CD4-positive, alpha-beta T cell treated with Interleukin-6 at 100 ng/mL for 8 hours (primary cell): ENCODE measurements at regions not wholly inside any gene's neighbourhood (a gene's known extent, or its start where the extent isn't known, plus 50 kb on each side); places are given as distances from the start of the nearest gene placed in this dataset.

ENCODE experiments used
- DNase-seq: peaks from one replicate; pipeline ENCODE4 v3.0.0-alpha.2; 2020; ENCODE audit warnings: mixed read lengths, low spot score

GRCh38 chr6:30806581-30807183 lies 62.3 kb upstream of the IER3 start:
- no peak for DNase-seq

DNA sequence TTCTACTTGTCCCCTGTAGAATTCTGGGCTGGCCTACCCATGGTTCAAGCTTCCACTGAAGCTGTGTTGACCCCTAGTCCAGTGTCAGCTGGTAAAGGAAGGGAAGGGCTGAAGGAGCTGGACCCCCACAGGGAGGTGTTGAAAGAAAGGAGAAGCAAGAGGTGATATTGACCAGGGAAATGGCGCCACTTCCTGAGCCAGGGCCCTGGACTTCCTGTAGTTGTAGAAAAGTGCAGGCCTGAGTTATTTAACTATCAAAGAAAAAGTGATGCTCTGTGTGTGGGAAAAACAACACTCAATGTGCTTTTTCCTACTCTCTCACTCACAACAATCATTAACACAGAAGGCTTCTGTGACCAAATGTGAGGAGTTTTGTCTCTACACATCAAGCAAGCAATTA lies 60.0 kb upstream of the IER3 start:
- DNase-seq = no peak

DNA sequence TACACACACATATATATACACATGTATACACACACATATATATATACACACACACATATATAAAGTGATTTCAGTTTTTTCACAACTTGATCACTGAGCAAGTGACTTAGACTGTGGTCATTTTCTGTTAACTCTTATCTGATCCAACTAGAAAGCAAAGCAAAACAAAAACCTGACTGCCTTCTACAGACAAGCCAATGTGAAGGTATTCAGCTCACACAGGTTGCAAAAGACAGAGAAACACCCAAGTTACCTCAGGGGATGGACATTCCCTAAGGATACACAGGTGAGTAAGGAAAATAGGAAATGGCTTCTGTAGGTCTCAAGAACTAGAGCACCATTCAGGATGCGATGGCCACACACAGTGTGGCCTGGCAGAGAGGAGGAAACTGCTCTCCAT lies 58.4 kb upstream of the IER3 start:
- no peak for DNase-seq

- DNase-seq = no peak
Measured at GRCh38 chr6:30801950-30802349, 57.6 kb upstream of the IER3 start.

GRCh38 chr6:30800871-30801270 lies 56.5 kb upstream of the IER3 start:
- DNase-seq = no peak

DNA sequence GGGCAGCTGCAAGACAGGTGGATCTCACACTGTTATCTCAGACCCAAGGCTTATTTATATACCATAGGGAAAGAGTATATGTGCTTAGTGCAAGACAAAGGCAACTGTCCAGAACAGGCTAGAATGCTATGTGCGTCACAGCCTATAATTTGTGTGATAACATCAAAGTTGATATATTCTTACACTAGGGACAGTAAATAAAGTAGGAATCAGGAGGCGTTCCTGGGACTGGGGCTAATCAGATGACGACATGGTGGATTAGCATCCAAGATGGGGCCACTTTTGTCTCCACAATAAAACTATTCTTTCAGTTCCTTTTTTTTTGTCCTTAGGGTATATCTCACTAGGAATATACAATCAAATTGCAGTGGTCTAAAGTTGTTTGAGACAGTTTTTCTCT lies 54.9 kb upstream of the IER3 start:
- no peak for DNase-seq

DNA sequence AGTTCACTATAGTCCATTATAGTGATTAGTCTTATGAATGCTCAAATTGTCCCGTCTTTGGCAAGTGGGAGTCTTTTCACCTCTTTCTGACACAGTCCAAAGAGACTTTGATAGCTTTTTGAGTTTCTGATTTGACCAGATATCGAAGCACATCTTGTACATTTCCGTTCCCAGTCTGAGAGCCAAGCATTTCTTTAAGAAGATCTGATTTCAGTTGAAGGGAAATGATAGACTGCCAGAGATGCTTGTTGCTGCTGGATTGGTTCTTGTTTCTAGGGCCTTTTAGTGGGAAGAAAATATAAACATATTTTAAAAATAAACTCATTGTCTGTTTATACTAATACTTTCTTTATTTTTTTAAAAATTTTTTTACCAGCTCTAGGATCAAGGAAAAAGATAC lies 54.1 kb upstream of the IER3 start:
- DNase-seq = no peak

GRCh38 chr6:30795549-30796293 lies 51.4 kb upstream of the IER3 start:
- no peak for DNase-seq
